CD4-positive, alpha-beta T cell treated with Interleukin-12 subunit alpha and Interleukin-12 subunit beta, for 1 hour (primary cell): ENCODE measurements at regions not wholly inside any gene's neighbourhood (a gene's known extent, or its start where the extent isn't known, plus 50 kb on each side); places are given as distances from the start of the nearest gene placed in this dataset.

ENCODE experiments used
- DNase-seq: peaks from one replicate; pipeline ENCODE4 v3.0.0-alpha.2; 2020

DNA sequence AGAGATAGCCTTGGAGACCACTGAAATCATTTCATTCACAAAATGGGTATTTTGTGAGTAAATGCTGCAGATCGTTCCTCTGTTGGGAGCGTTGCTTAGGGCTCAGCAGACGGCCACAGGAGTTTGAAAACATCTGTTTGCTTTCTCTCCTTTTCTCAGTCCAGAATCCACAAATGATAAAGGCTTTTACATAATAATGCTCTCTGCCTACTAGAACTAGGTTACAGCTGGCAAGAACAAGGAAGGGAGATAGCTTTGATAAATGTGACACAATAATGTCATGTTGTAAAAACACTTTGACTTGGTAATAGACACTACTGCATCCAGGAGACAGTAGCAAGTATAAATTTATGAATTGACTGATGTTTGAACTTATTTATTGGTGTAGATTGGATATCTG lies 1072.4 kb upstream of the CDH6 start:
- no peak for DNase-seq

DNA sequence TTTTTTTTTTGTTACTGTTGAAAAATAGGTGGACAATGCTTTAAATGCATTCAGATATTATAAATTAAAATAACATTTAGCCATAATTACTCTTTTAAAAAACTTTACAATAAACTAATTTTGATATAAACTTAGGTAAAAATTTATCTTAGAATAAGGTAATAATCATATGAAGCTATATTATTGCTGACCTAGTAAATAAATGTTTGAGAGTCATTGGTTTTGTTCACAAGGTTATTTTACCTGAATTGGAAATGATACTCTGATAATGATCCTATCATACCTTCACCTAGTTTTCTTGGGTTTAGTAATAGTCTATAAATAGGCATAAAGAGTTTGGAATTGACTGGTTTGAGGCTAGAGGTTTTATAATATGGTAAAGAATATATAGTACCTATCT lies 1076.4 kb upstream of the CDH6 start:
- DNase-seq: no peak

DNA sequence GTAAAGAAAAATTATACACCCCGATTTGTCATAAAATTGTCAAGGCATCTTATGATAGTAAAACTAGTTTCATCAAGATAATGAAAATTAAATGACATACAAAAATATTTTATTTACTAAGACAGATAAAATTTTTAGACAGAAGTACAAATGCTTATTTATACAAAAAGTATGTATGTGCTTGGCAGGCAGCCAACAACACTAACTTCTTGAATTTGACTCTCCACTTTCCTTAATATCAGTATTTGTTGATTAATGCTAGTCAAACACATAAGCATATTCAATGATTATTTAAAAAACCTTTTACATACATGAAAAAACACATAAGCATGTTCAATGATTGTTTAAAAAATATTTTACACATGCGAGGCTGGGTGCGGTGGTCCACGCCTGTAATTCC lies 1079.9 kb upstream of the CDH6 start:
- no peak for DNase-seq

DNA sequence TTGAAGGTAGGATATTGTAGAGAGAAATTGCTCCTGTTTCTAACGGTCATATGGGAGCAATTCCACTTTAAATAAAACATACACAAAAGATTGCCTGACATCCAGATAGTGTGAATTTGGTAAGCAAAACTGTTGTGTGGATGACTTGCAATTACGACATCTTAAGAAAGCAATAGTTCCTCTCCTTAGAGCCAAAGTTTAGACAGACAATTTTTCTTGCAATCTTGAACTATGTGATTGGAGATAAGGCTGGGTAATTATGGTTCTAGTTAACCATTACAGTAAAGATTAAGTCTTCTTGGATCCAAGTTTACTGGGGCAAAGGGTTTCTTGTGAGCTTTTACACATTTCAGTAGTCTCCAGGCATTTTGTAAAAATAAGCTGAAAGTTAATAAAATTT lies 1080.6 kb upstream of the CDH6 start:
- no peak for DNase-seq

DNA sequence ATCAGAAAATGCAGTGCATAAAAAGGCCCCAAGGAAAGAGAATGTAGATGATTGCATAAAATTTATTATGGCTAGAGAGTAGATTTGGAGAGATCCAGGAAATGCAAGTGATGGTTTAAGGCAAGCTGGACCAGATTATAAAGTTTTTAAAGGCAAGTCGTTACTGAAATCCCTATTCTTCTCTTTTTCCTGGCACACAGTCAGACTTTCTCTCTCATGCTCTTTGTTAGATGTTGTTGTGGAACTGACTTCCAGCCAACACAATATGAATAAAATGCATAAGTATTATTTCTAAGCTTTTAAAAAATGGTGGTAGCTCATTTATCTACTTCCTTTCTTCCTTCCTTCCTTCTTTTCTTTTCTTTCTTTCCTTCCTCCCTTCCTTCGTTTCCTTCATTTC lies 1085.4 kb upstream of the CDH6 start:
- no peak for DNase-seq

DNA sequence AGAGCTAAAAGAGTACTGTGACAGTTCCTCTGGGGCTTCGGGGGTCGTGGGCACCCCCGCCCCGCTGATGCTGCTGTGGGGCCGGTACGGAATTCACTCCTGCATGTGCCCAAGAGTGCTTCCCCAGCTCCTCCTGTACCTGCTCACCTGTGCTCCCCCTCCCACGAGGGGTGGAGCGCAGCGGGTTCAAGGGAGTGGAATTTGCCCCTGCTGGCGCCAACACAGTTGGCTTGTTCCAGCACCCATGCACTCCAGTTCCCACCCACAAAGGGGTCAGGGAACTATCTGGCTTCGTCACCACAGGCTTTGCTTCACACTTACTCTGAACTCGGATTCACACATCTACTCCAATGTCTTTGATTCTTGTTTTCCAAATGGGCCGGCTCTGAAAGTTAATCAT lies 1086.9 kb upstream of the CDH6 start:
- no peak for DNase-seq

DNA sequence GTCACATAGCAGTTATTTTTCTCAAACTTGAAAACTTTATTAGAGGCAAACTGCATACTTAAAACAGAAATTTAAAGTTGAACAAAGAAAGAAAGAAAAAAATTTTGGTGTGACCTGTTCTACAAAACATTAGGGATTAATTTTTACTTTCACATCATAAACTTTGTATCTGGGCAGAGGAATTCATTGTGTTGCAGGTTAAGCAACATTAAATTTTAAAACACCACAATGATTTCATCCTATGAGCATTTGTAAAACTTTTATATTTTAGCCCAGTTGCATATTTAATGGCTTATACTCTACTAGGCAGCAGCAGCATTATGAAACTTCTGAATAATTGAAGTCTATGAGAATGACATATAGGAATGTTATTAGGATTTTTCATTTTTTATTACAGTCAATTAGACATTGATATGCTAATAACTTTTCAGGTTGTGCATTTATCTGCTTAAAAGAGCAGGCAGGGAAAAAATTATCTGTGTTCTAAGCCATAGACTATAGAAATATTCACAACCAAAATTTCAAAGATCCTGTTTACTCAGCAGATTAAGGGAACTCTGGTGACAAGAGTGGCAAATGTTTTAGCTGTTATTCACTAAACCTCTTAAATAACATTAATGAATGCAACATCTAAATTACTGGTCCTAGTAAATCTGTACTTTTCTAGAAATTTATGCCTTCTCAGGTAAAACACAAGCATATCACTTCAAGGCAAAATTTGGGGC lies 1088.5 kb upstream of the CDH6 start:
- no peak for DNase-seq

DNA sequence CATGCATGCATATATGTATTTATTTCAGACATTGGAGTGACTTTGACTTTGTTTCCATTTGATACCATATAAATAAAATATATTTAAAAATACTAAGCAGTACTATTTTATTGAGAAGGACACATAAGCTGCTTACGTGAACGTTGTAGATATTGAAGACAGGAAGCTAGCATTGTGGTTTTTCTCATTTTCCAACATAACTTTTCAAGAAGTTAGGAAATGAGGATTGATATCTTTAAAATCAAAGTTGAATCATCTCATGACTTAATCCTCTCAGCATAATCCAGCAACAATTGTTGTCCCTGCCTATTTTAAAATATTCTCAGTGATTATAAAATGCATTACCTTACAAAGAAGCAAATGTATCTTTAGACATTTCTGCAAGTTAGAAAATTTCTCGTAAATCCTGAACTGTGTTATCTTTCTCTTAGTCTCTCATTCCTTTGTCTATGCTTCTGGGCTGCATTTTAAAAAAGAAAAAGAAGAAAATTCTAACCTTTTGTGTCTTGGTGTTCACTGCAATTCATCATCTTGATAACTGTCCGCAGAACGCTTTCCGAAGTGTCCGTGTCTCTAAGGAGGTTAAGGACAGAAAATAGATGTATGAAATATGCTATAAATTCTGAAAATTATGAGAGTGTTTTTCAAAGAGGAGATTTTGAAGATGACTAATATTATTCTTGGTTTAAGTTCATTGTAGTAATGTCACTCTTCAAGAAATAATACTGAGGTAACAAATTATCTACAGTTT lies 1089.9 kb upstream of the CDH6 start:
- no peak for DNase-seq

DNA sequence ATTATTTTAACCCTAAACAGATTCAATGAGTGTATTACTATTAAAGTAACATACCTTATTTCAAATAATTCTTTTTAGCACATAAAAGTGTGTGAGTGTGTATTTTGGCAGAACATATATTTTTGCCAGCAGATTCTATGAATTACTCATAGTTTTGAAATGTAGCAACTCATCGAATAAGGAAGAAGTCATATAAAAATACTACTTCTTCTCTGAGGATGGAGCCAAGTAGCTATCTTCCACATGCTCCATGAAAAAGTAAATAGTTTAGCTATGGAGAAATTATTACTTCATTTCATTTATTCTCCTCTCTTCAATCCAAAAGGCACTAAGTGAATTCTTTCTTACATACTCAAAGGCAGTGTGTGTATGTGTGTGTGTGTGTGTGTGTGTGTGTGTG lies 1090.4 kb upstream of the CDH6 start:
- DNase-seq: no peak

DNA sequence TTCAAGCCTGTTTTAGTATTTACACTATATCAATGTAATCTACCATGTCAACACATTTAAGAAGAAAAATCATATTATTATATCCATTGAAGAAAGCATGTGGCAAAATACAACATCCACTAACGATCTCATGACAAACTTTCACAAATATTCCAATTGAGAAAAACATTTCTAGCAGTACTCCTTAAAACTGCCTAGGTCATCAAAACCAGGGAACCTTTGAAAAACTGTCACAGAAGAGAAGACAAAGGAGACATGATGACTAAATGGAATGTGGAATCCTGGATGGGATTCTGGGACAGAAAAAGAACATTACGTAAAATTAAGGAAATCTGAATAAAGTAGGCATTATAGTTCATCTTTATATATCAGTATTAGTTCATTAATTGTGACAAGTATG lies 1091.3 kb upstream of the CDH6 start:
- no peak for DNase-seq

DNA sequence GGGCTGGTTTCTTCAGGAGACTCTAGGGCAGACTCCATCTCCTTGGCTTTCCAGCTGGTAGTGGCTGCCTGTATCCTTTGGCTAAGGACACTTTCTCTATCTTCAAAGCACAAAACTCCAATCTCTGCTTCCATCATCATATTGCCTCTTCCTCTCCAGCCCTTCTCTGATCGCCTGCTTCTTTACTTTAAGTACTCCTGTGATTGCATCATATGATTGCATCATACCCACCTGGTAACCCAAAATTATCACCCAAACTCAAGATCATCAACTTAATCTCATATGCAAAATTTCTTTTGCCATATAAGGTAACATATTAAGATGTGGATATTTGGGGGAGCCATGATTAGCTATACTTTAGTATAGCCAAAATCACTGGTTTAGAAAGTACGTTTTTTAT lies 1092.6 kb upstream of the CDH6 start:
- DNase-seq: no peak

DNA sequence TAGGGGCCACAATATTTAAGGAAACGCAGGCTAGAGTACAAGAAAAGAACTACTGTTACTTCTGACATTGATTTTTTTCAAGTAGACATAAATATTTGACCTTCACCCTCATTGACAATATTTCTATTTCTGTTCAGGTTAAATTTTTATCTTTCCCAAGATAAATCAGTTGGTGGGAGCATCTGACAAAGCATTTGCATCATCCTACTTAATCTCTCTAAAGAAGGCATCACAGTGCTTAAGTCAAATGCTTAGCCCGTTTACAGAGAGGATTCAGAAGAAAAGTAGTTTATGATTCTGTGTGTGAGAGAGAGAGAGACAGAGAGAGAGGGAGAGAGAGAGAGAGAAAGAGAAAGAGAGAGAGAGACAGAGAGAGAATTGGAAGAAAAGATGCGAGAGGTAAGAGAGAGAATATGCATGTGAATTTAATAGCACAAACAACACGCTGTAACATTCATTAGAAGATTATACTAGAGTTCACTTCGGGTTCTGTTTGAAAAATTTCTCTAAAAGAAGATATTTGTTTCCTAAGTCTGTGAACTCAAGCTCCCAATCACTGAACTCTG lies 1093.3 kb upstream of the CDH6 start:
- DNase-seq: no peak

DNA sequence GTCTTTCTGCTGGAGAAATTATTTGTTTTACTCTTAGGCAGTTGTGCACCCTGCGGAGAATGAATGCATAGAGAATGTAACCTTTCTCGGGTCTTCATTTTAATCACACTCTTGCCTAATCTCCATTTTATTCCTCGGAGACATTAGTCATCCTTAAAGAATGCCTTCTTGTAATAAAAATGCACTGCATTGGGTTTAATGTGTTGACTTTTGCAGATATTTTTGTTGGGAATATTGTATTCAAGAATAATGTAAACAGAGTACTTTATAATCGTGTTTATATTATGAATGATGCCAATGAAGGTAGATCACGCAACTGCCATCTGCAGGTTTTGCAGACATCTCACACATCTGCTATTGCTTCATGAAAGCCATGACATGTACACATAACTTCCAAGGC lies 1093.9 kb upstream of the CDH6 start:
- DNase-seq: no peak

DNA sequence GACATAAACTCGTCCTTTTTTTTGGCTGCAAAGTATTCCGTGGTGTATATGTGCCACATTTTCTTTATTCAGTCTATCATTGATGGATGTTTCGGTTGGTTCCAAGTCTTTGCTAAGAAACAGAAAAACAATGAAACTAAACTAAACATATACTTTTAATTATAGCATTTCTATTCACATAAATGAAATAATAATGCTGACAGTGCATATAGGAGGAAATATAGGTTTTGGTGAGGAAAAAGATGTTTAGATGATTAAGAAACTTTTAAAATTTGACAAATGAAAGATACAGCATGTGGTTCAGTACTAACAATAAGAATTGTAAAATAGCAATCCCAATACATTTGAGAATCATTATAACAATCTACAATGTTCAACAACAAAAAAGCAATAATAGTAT lies 1094.5 kb upstream of the CDH6 start:
- no peak for DNase-seq

DNA sequence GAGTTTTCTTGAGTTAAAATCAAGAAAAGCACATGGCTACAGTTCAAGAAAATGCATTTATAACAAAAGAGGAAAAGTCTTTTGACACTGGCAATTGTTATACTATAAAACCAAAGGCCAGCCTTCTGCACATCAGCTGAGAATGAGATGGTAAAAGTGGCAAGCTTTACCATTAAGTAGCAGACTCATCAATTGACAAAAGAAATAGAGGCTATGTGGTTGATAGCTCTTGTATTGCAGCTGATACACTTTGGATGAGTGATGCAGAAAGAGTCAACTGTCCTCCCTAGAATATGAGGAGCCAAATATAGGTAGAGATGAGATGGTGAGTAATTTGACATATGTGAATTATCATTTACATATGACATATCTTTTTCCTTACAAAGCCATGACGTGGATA lies 1100.9 kb upstream of the CDH6 start:
- no peak for DNase-seq

DNA sequence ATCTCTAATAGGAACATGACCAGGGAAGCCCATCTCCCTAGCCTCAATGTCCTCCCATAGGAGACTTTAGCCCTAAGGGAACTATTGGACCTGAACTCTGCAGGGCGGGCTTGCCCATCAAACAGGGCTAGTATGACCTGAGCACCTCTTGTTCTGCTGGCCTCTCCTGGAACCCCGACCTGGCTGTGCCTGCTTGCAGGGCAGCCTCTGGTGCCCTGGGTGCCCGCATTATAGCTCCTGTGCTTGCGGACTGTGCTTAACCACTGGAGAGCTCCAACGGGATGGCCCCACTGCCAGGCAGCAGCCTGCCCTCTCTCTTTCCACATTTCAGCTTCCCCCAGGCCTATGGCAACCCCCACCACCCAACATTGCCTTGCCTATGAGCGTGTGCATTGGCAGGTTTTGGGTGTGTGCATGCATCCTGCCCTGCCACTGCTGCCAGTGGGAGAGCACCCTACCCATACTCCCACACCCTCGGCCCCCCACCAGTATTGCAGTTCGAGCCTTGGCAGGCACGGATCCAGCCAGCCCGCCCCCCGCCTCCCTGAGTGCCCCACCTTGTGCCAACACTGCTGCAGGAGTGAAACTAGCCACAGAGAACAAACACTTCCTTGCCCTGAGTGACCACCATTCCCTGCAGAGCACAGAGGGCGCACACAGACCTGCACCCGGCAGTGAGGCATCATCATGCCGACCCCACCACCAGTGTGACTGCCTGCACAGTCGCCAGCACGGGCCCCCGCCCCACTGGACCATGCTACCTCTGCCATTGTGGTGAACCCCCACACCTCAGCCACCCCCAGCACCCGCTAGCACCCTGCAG lies 1123.8 kb upstream of the CDH6 start:
- DNase-seq: no peak

DNA sequence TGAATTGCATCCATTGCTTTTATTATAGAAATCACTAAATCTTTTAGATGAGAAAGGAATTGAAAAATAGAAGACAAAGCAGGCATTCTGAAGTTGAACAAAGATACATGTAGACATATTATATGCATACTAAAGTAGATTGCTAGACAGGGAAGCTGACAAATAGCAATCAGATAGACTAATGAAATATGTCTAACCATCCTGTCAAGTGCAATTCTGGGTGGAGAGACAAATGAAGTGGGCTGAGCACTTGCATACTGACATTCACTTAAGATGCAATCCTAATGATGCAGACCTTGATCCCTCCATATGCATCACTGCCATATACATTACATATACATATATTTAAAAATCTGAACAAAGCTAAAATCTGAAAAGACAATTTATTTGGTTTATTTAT lies 1130.0 kb upstream of the CDH6 start:
- no peak for DNase-seq

DNA sequence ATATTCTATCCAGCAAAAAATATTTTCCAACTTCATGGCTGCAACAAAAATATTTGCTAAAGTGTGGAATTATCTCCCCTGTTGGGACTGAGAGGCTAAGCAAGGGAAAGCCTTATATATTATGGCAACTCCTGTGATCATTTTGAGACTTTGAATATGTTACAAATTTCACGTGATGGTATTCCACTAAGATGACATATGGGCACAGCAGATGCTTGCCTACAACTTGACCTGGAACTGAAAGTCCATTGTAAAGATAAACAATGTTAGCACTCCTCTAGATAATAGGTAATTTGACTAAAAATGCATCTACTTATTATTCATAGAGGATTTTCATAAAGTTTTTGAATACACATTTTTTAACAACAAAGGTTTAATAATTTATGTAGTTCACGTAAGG lies 1141.5 kb upstream of the CDH6 start:
- DNase-seq: no peak

DNA sequence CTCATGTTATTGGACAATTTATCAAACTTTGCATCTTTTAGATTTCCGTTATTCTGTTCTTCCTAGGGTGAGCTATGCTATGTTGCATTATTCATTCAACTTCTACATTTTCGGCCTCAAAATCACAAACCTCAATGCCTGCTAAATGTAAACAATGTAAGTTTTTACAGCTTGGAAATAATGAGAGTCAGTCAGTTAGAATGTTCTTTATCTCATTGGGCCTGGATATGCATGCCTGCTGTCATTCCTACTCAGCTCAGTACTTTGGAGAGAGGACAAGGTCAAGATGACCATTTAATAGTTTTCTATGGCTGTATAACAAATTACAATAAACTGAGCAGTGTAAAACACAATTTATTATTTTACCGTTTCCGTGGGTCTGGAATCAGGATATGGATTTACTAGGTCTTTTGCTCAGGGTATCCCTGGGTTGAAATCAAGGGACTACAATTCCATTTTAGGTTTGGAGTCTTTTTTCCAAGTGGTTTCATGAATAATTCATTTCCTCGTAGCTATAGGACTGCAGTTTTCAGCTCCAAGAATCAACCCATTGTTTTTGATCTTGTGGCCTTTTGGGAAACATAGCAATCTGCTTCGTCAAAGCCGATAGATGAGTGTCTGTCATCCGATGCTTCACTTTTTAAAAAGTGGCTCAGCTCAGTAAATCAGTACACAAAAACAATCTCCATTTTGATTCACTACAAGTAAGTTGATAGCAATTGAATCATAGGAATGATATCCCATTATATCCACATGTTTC lies 1143.2 kb upstream of the CDH6 start:
- DNase-seq: no peak

DNA sequence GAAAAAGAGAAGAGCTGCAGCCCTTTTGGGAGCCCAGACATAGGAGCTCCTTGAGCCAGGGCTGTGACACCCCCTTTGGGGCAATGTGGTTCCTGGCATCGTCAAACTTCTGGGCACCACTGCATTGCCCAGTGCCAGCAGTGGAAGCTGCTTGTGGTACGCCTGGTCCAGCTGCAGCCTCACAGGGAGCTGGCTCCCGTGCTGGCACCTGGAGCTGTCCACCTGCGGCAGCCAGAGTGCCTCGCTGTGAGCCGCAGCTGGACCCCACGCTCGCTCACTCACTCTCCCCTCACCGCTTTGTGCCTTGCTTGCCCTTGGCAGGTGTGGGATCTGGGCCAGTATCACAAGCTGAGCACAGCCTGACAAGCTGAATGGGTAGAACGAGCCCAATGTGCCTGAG lies 1150.8 kb upstream of the CDH6 start:
- no peak for DNase-seq

DNA sequence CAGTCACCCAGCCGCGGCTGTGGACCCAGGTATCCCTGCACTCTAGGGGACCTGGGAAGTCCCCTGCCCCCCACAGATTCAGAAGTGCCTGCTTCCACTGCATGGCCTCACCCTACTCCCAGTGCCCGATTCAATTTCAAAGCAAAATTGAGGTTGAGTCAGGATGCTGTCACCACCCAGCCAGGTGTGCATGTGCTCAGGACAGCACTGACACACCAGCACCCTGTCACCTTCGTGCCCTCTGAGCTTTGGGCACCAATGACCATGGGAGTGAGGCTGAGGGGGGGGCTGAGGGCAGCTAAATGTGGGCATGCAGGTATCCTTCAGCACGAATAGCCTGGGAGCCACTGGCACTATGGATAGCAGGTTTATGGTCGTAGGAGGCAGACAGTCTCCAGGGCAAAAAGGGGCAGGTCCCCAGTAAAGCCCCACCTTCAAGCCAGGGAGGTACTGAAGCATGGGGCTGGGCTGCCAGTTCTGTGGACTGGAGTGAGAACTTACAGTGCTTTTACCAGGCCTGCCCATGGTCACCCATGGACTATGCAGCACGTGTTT lies 1151.6 kb upstream of the CDH6 start:
- DNase-seq: no peak

DNA sequence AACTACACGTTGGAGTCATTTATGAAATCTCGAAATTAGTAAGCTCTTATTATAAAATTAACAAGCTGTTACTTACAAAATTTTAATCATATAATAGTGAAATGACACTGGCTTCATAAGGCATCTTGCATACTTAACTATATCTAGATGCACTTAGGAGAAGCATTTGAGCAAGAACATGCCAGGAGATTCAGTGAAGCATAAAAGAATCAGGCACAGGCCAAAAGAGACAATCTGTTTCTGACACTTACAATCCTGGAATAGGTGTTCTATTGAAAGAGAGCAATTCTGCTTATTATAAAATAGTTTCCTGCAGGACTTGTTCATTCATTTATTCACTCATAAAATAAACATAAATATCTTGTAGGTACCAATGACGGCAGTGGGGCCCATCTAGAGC lies 1152.2 kb upstream of the CDH6 start:
- DNase-seq: no peak
